HG03039 (cell line): ENCODE measurements at regions not wholly inside any gene's neighbourhood (a gene's known extent, or its start where the extent isn't known, plus 50 kb on each side); places are given as distances from the start of the nearest gene placed in this dataset.

ENCODE experiments used
- ATAC-seq: cut with Tn5 transposase; IDR thresholded peaks from one replicate; pipeline ENCODE4 v1.9.1; 2021; ENCODE audit warnings: mild to moderate bottlenecking, moderate library complexity; ENCODE audit not compliant: unreplicated experiment

- no peak for ATAC-seq
Measured at GRCh38 chr13:99717959-99718674, 216.8 kb downstream of the TM9SF2 start.

GRCh38 chr13:99709134-99709533, 207.9 kb downstream of the TM9SF2 start:
- ATAC-seq: no peak

GRCh38 chr13:99704390-99704789, 203.1 kb downstream of the TM9SF2 start:
- no peak for ATAC-seq

- no peak for ATAC-seq
Measured at GRCh38 chr13:99703908-99704307, 202.6 kb downstream of the TM9SF2 start.

- ATAC-seq: no peak
Measured at GRCh38 chr13:99702687-99703319, 201.5 kb downstream of the TM9SF2 start.

- no peak for ATAC-seq
Measured at GRCh38 chr13:99700468-99700867, 199.2 kb downstream of the TM9SF2 start.

- no peak for ATAC-seq
Measured at GRCh38 chr13:99698816-99699099, 197.5 kb downstream of the TM9SF2 start.

- ATAC-seq: no peak
Measured at GRCh38 chr13:99698010-99698815, 196.9 kb downstream of the TM9SF2 start.

- ATAC-seq: no peak
Measured at GRCh38 chr13:99695857-99696256, 194.6 kb downstream of the TM9SF2 start.

GRCh38 chr13:99693852-99694611, 192.8 kb downstream of the TM9SF2 start:
- ATAC-seq: no peak

- ATAC-seq: no peak
Measured at GRCh38 chr13:99693351-99693750, 192.1 kb downstream of the TM9SF2 start.

- ATAC-seq: no peak
Measured at GRCh38 chr13:99692854-99693253, 191.6 kb downstream of the TM9SF2 start.

- ATAC-seq: no peak
Measured at GRCh38 chr13:99691552-99691951, 190.3 kb downstream of the TM9SF2 start.

- no peak for ATAC-seq
Measured at GRCh38 chr13:99690426-99691174, 189.3 kb downstream of the TM9SF2 start.

- no peak for ATAC-seq
Measured at GRCh38 chr13:99689955-99690354, 188.7 kb downstream of the TM9SF2 start.

- no peak for ATAC-seq
Measured at GRCh38 chr13:99688776-99689175, 187.5 kb downstream of the TM9SF2 start.

- ATAC-seq: no peak
Measured at GRCh38 chr13:99687723-99688397, 186.6 kb downstream of the TM9SF2 start.

GRCh38 chr13:99686944-99687411, 185.7 kb downstream of the TM9SF2 start:
- no peak for ATAC-seq

- no peak for ATAC-seq
Measured at GRCh38 chr13:99686157-99686572, 184.9 kb downstream of the TM9SF2 start.

GRCh38 chr13:99681695-99682094, 180.4 kb downstream of the TM9SF2 start:
- ATAC-seq: no peak
